ENCODE measurements at regions not wholly inside any gene's neighbourhood (a gene's known extent, or its start where the extent isn't known, plus 50 kb on each side); places are given as distances from the start of the nearest gene placed in this dataset.

- TF ChIP-seq IKZF1 (conservative IDR thresholded peaks at IDR 0.05) (peak; percentile 47; the same call in 1 of the 2 replicates), POLR2A (IDR thresholded peaks at IDR 0.05; ENCODE audit: low read depth, low read length) (no peak), NFYB (IDR thresholded peaks at IDR 0.05; ENCODE audit: insufficient read depth, low read depth, low read length) (no peak), RAD21 (IDR thresholded peaks at IDR 0.05; ENCODE audit: insufficient read depth, low read depth, low read length) (peak; percentile 6; the same call in 1 of the 2 replicates), RAD51 (IDR thresholded peaks at IDR 0.05) (no peak)
- TF ChIP-seq, protein P1, sequence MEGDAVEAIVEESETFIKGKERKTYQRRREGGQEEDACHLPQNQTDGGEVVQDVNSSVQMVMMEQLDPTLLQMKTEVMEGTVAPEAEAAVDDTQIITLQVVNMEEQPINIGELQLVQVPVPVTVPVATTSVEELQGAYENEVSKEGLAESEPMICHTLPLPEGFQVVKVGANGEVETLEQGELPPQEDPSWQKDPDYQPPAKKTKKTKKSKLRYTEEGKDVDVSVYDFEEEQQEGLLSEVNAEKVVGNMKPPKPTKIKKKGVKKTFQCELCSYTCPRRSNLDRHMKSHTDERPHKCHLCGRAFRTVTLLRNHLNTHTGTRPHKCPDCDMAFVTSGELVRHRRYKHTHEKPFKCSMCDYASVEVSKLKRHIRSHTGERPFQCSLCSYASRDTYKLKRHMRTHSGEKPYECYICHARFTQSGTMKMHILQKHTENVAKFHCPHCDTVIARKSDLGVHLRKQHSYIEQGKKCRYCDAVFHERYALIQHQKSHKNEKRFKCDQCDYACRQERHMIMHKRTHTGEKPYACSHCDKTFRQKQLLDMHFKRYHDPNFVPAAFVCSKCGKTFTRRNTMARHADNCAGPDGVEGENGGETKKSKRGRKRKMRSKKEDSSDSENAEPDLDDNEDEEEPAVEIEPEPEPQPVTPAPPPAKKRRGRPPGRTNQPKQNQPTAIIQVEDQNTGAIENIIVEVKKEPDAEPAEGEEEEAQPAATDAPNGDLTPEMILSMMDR (IDR thresholded peaks at IDR 0.05 in 2 of 3, conservative IDR thresholded peaks at IDR 0.05 in 1 of 3; ENCODE audit: control insufficient read depth in 2 of 3, extremely low read depth in 1 of 3, insufficient read depth in 1 of 3, low read depth in 3 of 3, low read length in 3 of 3), result 0 out of 6 replicates have a peak, but pooled peaks of 1 of the 3 experiments have one; percentile 3
- TF ChIP-seq, protein P2, sequence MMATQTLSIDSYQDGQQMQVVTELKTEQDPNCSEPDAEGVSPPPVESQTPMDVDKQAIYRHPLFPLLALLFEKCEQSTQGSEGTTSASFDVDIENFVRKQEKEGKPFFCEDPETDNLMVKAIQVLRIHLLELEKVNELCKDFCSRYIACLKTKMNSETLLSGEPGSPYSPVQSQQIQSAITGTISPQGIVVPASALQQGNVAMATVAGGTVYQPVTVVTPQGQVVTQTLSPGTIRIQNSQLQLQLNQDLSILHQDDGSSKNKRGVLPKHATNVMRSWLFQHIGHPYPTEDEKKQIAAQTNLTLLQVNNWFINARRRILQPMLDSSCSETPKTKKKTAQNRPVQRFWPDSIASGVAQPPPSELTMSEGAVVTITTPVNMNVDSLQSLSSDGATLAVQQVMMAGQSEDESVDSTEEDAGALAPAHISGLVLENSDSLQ (IDR thresholded peaks at IDR 0.05), result peak; percentile 68; the same call in 1 of the 2 replicates
- Histone ChIP-seq H3K79me2 (ENCODE audit: control insufficient read depth, insufficient read depth, low read length) (no peaks in the 10 kb centered on the region), H3K9me3 (replicated peaks; ENCODE audit: control insufficient read depth, insufficient read depth, low read length) (no peaks in the 10 kb centered on the region), H3K27me3 (replicated peaks in 1 of 2; ENCODE audit: control insufficient read depth in 2 of 2, insufficient read depth in 2 of 2, low read length in 1 of 2) (no peaks in the 10 kb centered on the region), H3K4me2 (ENCODE audit: control insufficient read depth, insufficient read depth) (no peak overlapping the region), H3K9ac (ENCODE audit: control insufficient read depth, insufficient read depth, low read length) (no peak overlapping the region), H3K27ac (ENCODE audit: control insufficient read depth, insufficient read depth) (no peak overlapping the region), H4K20me1 (ENCODE audit: control insufficient read depth, insufficient read depth) (no peaks in the 10 kb centered on the region), H3K4me3 (no peak overlapping the region), H3K36me3 (ENCODE audit: control insufficient read depth in 2 of 2, insufficient read depth in 2 of 2, low read length in 1 of 2) (no peaks in the 10 kb centered on the region), H3K4me1 (ENCODE audit: control insufficient read depth, insufficient read depth, low read length) (no peaks in the 10 kb centered on the region), H2AFZ (ENCODE audit: control insufficient read depth, low read depth, low read length) (no peak overlapping the region)
- ATAC-seq, result peak; percentile 64
- no peak for DNase-seq (ENCODE audit: low read depth, low spot score)
- WGBS (ENCODE audit: insufficient coverage, insufficient replicate concordance, low lambda C conversion rate, missing lambda C conversion rate), result 0% methylated on average over 2 of the region's 2 CpGs
- SMC1A ChIA-PET (ENCODE audit: uncharacterized antibody, unreplicated experiment), result interaction anchor here (0.7 to 3.9 kb wide), 19 partner anchors 9 to 351 kb away, joined by 3 to 21 read pairs (median 5); no protein-coding TSS in a partner anchor
- intact Hi-C loops (cut with micrococcal nuclease; ENCODE audit: unreplicated experiment) (loop anchor here (5.0 to 10.0 kb wide), 4 partner anchors 77 to 206 kb away; no protein-coding TSS in a partner anchor), in situ Hi-C loops (cut with MboI) (no loop called here)
- no TSS peak for BruUV-seq (replicated peaks)
- RAD21 ChIA-PET (ENCODE audit: unreplicated experiment), result interaction anchor here (0.6 to 4.1 kb wide), 16 partner anchors 23 to 235 kb away, joined by 3 to 22 read pairs (median 4); no protein-coding TSS in a partner anchor
- no peak for FAIRE-seq
- CTCF ChIA-PET, result interaction anchor here (0.6 to 1.9 kb wide), 8 partner anchors 18 to 235 kb away, joined by 3 to 5 read pairs (median 4); no protein-coding TSS in a partner anchor
- POLR2A ChIA-PET, result interaction anchor here (0.5 to 2.0 kb wide), 6 partner anchors 24 to 113 kb away, joined by 3 to 5 read pairs (median 3); no protein-coding TSS in a partner anchor
These were observed 384.6 kb downstream of the IDS start for GRCh38 chrX:149120459-149120858.

Measured in GM12878 (cell line).